Gastrocnemius medialis (tissue), 4 donors: ENCODE measurements at regions not wholly inside any gene's neighbourhood (a gene's known extent, or its start where the extent isn't known, plus 50 kb on each side); places are given as distances from the start of the nearest gene placed in this dataset.

ENCODE experiments used
- CTCF ChIP-seq, 5 experiments: fragments of 450-650 bp in 3 of 5; fragments of 200-600 bp in 2 of 5; sonication (generic) in 2 of 5; IDR thresholded peaks in 4 of 5; conservative IDR thresholded peaks in 1 of 5; 1 replicate in 4 of 5; 2 replicates in 1 of 5; pipeline ENCODE4 v1.5.1; 2016 to 2019; ENCODE audit warnings: antibody characterized with exemption in 5 of 5, mild to moderate bottlenecking in 3 of 5, moderate library complexity in 3 of 5
- POLR2A ChIP-seq, 2 donors: fragments of 450-650 bp; IDR thresholded peaks; one replicate each; pipeline ENCODE4 v1.6.1; 2017; ENCODE audit warnings: antibody characterized with exemption in 2 of 2, mild to moderate bottlenecking in 2 of 2, moderate library complexity in 2 of 2

GRCh38 chrX:55167901-55168300, 52.2 kb upstream of the PAGE5 start:
- no peak for TF ChIP-seq CTCF (IDR thresholded peaks at IDR 0.05 in 4 of 5, conservative IDR thresholded peaks at IDR 0.05 in 1 of 5)
- no peak for TF ChIP-seq POLR2A (IDR thresholded peaks at IDR 0.05)
